NCI-H748 (cell line): ENCODE measurements at regions not wholly inside any gene's neighbourhood (a gene's known extent, or its start where the extent isn't known, plus 50 kb on each side); places are given as distances from the start of the nearest gene placed in this dataset.
A peak's percentile ranks its signal among the peaks of the same experiment; 100 is the strongest.
"Not testable (repeated sequence)": the region's sequence is repeated elsewhere in the genome, so short reads cannot be mapped to it uniquely, and the experiment has no call there.

ENCODE experiments used
- DNase-seq: peaks from one replicate; lab custom pipeline; 2025; ENCODE audit not compliant: unreplicated experiment; lab: John Stamatoyannopoulos, UW

DNA sequence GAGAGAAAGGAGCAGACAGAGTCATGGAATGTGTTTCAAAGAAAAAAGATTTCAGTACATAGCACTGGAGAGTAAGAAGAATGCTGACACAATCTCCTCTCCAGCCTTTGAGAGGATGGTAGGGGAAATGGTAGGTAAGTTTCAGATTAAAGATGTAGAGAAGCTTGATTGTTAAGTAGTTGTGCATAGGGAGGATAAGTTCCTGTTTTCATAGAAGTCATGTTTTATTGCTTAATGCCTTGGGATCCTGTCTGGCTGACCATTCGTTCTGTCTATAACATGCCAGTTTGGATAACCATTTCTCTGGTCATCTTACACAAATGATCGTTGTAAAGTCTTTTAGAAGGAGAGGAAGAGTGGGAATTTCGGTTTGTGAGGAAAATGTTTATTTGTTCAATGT, 95.7 kb upstream of the IGSF10 start:
- DNase-seq, result no peak

GRCh38 chr3:151555523-151555922, 94.7 kb upstream of the IGSF10 start:
- DNase-seq, result no peak

GRCh38 chr3:151553888-151554287, 93.0 kb upstream of the IGSF10 start:
- no peak for DNase-seq

- DNase-seq, result no peak
Observed at GRCh38 chr3:151552589-151552988, 91.7 kb upstream of the IGSF10 start.

- DNase-seq, result no peak
Observed at GRCh38 chr3:151550642-151551041, 89.8 kb upstream of the IGSF10 start.

DNA sequence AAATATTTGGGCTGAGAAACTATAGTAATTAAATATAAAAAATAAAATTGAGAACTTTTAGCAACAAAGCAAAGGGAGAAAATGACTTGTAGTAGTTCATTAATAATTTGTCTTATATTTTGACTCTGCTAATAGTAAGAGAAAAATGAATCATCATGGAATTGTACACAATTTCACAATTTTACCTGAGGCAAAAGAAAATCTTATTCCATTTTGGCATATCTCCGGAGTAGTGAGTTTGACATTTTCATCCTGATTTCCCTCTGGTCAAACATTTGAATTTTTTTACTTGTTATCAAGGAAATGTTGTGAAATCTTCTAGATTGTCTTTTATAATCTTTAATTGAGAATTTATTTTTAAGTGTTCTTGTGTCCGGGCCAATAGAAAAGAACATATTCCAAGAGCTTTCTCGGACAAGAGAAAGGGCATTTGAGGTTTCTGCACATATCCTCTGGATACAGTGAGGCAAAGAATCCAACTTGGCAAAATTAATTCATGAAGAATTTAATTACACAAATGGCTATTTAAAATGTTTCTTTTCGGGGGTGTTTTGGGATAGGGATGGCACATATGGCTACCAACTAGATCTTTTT, 89.3 kb upstream of the IGSF10 start:
- DNase-seq, result no peak

GRCh38 chr3:151548195-151548594, 87.3 kb upstream of the IGSF10 start:
- DNase-seq, result no peak

DNA sequence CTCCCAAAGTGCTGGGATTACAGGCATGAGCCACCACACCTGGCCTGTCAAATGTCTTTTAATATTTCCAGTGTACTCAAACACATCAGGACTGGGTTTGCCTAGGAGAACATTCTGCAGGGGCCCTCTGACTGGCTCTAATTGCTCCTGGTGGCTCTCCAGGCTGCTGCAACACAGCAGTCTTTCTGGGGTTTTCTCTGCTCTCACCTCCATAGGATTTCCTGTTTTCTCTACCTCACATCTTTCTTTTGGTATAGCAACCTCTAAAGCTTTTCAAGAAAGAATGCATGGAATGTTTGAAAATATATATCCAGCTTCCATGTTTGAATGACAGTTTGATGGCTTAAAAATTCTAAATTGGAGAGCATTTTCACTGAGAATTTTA, 83.3 kb upstream of the IGSF10 start:
- DNase-seq, result peak; percentile 11

- no peak for DNase-seq
Observed at GRCh38 chr3:151541178-151541577, 80.3 kb upstream of the IGSF10 start.

GRCh38 chr3:151539599-151539998, 78.7 kb upstream of the IGSF10 start:
- DNase-seq, result no peak

- DNase-seq, result no peak
Observed at GRCh38 chr3:151538456-151539393, 77.9 kb upstream of the IGSF10 start.

- no peak for DNase-seq
Observed at GRCh38 chr3:151537726-151538125, 76.9 kb upstream of the IGSF10 start.

DNA sequence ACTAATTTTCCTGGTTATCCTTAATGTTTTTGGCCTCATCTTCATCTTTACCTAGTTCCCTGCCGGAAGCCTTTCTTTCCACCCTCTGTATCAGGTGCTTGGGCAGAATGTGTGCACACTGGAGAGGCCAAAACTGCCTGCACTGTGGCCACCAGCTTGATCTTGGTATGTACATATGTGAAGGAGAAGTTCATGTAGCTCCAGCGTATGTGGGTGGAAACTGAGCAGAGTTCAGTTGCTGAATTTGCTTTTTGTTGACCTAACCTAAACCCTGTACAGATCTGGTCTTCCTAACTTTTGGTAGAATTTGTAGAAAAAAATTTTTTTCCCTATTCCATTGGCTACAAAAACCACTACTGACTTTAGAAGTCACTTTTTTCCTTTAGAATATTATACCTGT, 65.9 kb upstream of the IGSF10 start:
- DNase-seq, result no peak

DNA sequence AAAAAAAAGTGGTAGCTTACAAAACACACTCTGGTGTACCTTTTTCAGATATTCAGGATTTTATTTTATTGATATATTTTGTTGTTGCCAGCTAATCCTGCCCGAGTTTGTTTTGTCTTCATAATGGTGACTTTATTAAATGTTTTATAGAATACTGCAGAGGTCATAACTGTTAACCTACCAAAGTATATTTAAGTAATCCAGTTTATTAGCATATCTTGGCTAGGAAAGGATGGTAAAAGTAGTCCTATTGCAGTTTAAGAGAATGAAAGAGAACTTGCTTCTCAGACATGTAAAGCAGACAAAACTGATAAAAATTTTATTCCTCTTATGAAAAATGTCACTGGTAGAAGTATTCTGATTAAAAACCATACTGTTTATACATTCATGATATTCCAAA, 59.2 kb upstream of the IGSF10 start:
- no peak for DNase-seq

DNA sequence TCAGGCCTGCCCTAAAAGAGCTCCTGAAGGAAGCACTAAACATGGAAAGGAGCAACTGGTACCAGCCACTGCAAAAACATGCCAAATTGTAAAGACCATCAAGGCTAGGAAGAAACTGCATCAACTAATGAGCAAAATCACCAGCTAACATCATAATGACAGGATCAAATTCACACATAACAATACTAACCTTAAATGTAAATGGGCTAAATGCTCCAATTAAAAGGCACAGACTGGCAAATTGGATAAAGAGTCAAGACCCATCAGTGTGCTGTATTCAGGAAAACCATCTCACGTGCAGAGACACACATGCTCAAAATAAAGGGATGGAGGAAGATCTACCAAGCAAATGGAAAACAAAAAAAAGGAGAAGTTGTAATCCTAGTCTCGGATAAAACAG, 50.6 kb upstream of the IGSF10 start:
- not testable (repeated sequence) for DNase-seq
